Peyer's patch (tissue), 4 donors: ENCODE measurements at regions not wholly inside any gene's neighbourhood (a gene's known extent, or its start where the extent isn't known, plus 50 kb on each side); places are given as distances from the start of the nearest gene placed in this dataset.

Source experiments
- DNase-seq, 3 donors: peaks; one replicate each; pipeline ENCODE4 v3.0.0-alpha.2; 2017 to 2019
- H3K27ac ChIP-seq, 4 donors: fragments of 200-600 bp; sonication (generic); one replicate each; pipeline ENCODE4 v1.5.1; 2016 to 2019
- H3K27me3 ChIP-seq, 2 donors: fragments of 200-600 bp; sonication (generic); one replicate each; pipeline ENCODE4 v1.5.1; 2019
- H3K36me3 ChIP-seq, 3 donors: fragments of 200-600 bp; sonication (generic); one replicate each; pipeline ENCODE4 v1.5.1; 2016 to 2019
- H3K4me1 ChIP-seq, 4 donors: fragments of 200-600 bp; sonication (generic); one replicate each; pipeline ENCODE4 v1.5.1; 2016 to 2019
- H3K4me3 ChIP-seq, 4 donors: fragments of 200-600 bp; sonication (generic); 1 replicate in 3 of 4; 2 replicates in 1 of 4; pipeline ENCODE4 v1.5.1; 2016 to 2019; ENCODE audit warnings: mild to moderate bottlenecking in 1 of 4
- H3K9me3 ChIP-seq, 4 donors: fragments of 200-600 bp; sonication (generic); one replicate each; pipeline ENCODE4 v1.5.1; 2016 to 2019; ENCODE audit warnings: mild to moderate bottlenecking in 1 of 4
- POLR2A ChIP-seq, 2 donors: fragments of 450-650 bp; IDR thresholded peaks; one replicate each; pipeline ENCODE4 v1.5.1; 2017; ENCODE audit warnings: antibody characterized with exemption in 2 of 2, mild to moderate bottlenecking in 2 of 2, moderate library complexity in 2 of 2
- TF ChIP-seq, protein P1 (sequence below), 6 experiments: fragments of 450-650 bp in 4 of 6; fragments of 200-600 bp in 2 of 6; sonication (generic) in 1 of 6; IDR thresholded peaks; one replicate each; pipeline ENCODE4 v1.5.1; 2017 to 2019; ENCODE audit warnings: antibody characterized with exemption in 6 of 6, mild to moderate bottlenecking in 3 of 6, moderate library complexity in 1 of 6

DNA sequence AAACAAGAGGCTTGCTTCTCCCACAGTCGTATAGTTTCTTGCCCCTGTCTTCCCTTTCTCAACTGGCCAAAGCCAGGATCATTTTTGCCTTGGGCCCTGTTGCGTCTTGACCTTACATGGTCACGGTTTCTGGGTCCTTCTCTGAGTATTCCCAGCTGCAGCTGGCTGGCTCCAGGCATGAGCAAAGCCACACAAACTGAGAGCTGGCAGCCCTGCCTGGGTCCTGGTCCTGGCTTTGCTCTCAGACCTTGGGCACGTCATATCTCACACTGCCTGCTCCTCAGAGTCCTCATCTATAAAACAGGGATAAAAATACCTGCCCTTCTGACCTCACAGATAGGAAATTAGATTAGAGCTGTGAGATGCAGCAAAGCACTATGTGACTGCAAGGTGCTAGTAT is 277.6 kb downstream of the CBLN1 start:
- no peaks in the 10 kb centered on the region for H3K4me1 ChIP-seq
- H3K36me3 ChIP-seq: no peaks in the 10 kb centered on the region
- H3K9me3 ChIP-seq: no peaks in the 10 kb centered on the region
- no peak overlapping the region for H3K27ac ChIP-seq
- no peaks in the 10 kb centered on the region for H3K27me3 ChIP-seq
- TF ChIP-seq POLR2A (IDR thresholded peaks at IDR 0.05): no peak
- TF ChIP-seq, protein P1, sequence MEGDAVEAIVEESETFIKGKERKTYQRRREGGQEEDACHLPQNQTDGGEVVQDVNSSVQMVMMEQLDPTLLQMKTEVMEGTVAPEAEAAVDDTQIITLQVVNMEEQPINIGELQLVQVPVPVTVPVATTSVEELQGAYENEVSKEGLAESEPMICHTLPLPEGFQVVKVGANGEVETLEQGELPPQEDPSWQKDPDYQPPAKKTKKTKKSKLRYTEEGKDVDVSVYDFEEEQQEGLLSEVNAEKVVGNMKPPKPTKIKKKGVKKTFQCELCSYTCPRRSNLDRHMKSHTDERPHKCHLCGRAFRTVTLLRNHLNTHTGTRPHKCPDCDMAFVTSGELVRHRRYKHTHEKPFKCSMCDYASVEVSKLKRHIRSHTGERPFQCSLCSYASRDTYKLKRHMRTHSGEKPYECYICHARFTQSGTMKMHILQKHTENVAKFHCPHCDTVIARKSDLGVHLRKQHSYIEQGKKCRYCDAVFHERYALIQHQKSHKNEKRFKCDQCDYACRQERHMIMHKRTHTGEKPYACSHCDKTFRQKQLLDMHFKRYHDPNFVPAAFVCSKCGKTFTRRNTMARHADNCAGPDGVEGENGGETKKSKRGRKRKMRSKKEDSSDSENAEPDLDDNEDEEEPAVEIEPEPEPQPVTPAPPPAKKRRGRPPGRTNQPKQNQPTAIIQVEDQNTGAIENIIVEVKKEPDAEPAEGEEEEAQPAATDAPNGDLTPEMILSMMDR (IDR thresholded peaks at IDR 0.05): no peak
- no peak for DNase-seq
- H3K4me3 ChIP-seq: no peak overlapping the region

DNA sequence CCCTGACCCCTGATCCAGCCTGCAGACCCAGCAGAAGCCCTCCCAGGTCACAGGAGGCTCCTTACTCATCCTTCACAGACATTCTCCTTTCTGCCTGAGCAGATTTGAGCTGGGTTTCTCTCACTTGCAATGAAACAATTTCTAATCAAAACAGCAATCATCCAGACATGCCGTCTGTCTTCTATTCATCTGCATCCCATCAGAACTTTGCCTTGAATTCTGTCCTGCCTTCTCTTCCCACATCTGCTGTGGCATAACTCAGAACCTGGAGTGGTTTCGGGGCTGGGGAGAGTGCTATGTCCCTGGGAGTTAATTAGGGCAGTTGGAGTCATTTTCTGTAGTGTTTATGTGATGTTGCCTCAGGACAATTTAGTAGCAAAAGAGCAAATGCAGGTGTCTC is 278.6 kb downstream of the CBLN1 start:
- H3K36me3 ChIP-seq: no peaks in the 10 kb centered on the region
- H3K4me3 ChIP-seq: no peak overlapping the region
- no peaks in the 10 kb centered on the region for H3K4me1 ChIP-seq
- DNase-seq: no peak
- TF ChIP-seq POLR2A (IDR thresholded peaks at IDR 0.05): no peak
- TF ChIP-seq, protein P1 (IDR thresholded peaks at IDR 0.05): no peak
- H3K27ac ChIP-seq: no peak overlapping the region
- no peaks in the 10 kb centered on the region for H3K9me3 ChIP-seq
- H3K27me3 ChIP-seq: no peaks in the 10 kb centered on the region

DNA sequence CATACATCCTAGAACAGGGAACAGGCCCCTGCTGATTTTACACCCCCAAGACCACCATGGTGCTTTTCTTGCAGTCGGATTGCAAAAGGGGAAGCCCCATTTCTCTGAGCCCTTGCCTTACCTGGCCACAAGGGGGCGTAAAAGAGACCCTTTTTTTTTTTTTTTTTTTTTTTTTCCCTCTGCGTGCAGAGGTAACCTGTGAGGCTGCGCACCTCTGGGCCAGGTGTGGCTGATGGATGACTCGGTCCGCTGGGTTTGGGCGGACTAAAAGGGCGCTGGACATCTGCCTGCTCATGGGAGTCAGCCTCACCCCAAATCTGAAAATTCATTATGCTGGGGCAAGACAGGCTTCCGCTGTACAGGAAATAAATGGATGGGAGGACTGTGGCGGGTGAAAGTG is 281.0 kb downstream of the CBLN1 start:
- TF ChIP-seq, protein P1 (IDR thresholded peaks at IDR 0.05): peak in 4 of 6 experiments; percentile 14 to 27 (median 23)
- TF ChIP-seq POLR2A (IDR thresholded peaks at IDR 0.05): no peak
- Histone ChIP-seq H3K27me3 (no peaks in the 10 kb centered on the region), H3K36me3 (no peaks in the 10 kb centered on the region), H3K4me3 (no peak overlapping the region), H3K27ac (no peak overlapping the region), H3K4me1 (no peaks in the 10 kb centered on the region), H3K9me3 (no peaks in the 10 kb centered on the region)
- DNase-seq: no peak

DNA sequence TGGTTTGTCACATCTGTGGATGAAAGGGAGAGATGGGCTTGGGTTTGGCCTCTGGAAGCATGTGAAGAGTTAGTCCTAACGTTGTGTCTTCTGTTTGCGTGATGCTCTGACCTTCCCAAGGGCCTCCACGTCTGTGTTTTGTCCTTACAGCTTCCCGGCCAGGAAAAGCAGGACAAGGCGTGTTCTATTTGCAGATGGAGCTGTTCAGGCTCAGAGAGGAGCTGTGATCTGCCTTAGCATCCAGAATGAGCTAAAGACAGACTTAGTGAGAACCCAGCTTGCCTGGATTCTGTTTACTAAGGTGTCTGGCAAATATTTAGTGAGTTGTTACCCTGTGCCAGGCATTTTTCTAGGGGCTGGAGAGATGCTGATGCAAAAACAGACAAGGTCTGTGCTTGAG is 282.1 kb downstream of the CBLN1 start:
- Histone ChIP-seq H3K27me3 (no peaks in the 10 kb centered on the region), H3K4me1 (no peaks in the 10 kb centered on the region), H3K4me3 (no peak overlapping the region), H3K36me3 (no peaks in the 10 kb centered on the region), H3K9me3 (no peaks in the 10 kb centered on the region), H3K27ac (no peak overlapping the region)
- TF ChIP-seq, protein P1 (IDR thresholded peaks at IDR 0.05): no peak
- no peak for TF ChIP-seq POLR2A (IDR thresholded peaks at IDR 0.05)
- no peak for DNase-seq

DNA sequence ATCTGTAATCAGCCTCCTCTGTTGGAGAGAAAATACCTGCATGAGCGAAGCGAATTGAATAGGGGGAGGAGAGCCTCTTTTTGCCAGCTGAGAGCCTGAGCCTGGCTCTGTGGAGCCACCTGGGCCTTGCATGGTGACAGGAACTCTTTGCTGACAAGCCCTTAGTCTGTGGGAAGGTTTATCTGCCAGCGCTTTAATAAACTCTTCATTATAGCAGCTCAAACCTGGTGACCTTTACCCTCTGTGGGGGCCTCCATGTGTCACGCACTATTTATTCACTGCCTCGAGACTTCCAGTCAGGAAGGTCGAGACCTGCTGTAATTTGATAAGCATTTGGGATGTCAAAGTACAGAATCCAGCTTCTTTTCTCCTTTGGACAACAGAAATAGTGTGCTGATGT is 282.6 kb downstream of the CBLN1 start:
- no peaks in the 10 kb centered on the region for H3K36me3 ChIP-seq

More for the DNA sequence above, 282.6 kb downstream of the CBLN1 start:
- Histone ChIP-seq H3K27ac (no peak overlapping the region), H3K4me1 (no peaks in the 10 kb centered on the region), H3K4me3 (no peak overlapping the region), H3K9me3 (no peaks in the 10 kb centered on the region), H3K27me3 (no peaks in the 10 kb centered on the region)
- DNase-seq: no peak
- TF ChIP-seq, protein P1 (IDR thresholded peaks at IDR 0.05): no peak
- no peak for TF ChIP-seq POLR2A (IDR thresholded peaks at IDR 0.05)
